ENCODE measurements at regions not wholly inside any gene's neighbourhood (a gene's known extent, or its start where the extent isn't known, plus 50 kb on each side); places are given as distances from the start of the nearest gene placed in this dataset.
"Not testable (repeated sequence)": the region's sequence is repeated elsewhere in the genome, so short reads cannot be mapped to it uniquely, and the experiment has no call there.

- DNase-seq (ENCODE audit: low spot score), result not testable (repeated sequence)
Observed at GRCh38 chr2:37806004-37806403, 119.1 kb upstream of the RMDN2 start.

- DNase-seq (ENCODE audit: low spot score), result peak; percentile 84
Observed at GRCh38 chr2:37809525-37809924, 115.6 kb upstream of the RMDN2 start.

- DNase-seq (ENCODE audit: low spot score), result peak; percentile 74
Observed at GRCh38 chr2:37809931-37810570, 115.0 kb upstream of the RMDN2 start.

- peak; percentile 39 for DNase-seq (ENCODE audit: low spot score)
Observed at GRCh38 chr2:37812414-37812813, 112.7 kb upstream of the RMDN2 start.

GRCh38 chr2:37812941-37813730 is 112.0 kb upstream of the RMDN2 start:
- no peak for DNase-seq (ENCODE audit: low spot score)

- no peak for DNase-seq (ENCODE audit: low spot score)
Observed at GRCh38 chr2:37816036-37816435, 109.1 kb upstream of the RMDN2 start.

GRCh38 chr2:37816686-37817085 is 108.4 kb upstream of the RMDN2 start:
- DNase-seq (ENCODE audit: low spot score), result no peak

GRCh38 chr2:37819186-37819585 is 105.9 kb upstream of the RMDN2 start:
- DNase-seq (ENCODE audit: low spot score), result no peak

GRCh38 chr2:37820471-37820986 is 104.6 kb upstream of the RMDN2 start:
- DNase-seq (ENCODE audit: low spot score), result no peak

GRCh38 chr2:37825586-37825985 is 99.5 kb upstream of the RMDN2 start:
- DNase-seq (ENCODE audit: low spot score), result no peak

- DNase-seq (ENCODE audit: low spot score), result no peak
Observed at GRCh38 chr2:37826611-37827010, 98.5 kb upstream of the RMDN2 start.

- no peak for DNase-seq (ENCODE audit: low spot score)
Observed at GRCh38 chr2:37827455-37827854, 97.6 kb upstream of the RMDN2 start.

- DNase-seq (ENCODE audit: low spot score), result peak; percentile 65
Observed at GRCh38 chr2:37827911-37828511, 97.1 kb upstream of the RMDN2 start.

- DNase-seq (ENCODE audit: low spot score), result peak; percentile 36
Observed at GRCh38 chr2:37829202-37829601, 95.9 kb upstream of the RMDN2 start.

GRCh38 chr2:37829616-37830395 is 95.3 kb upstream of the RMDN2 start:
- no peak for DNase-seq (ENCODE audit: low spot score)

- no peak for DNase-seq (ENCODE audit: low spot score)
Observed at GRCh38 chr2:37830636-37831035, 94.5 kb upstream of the RMDN2 start.

- DNase-seq (ENCODE audit: low spot score), result no peak
Observed at GRCh38 chr2:37831081-37831780, 93.9 kb upstream of the RMDN2 start.

- DNase-seq (ENCODE audit: low spot score), result peak; percentile 79
Observed at GRCh38 chr2:37832590-37833197, 92.4 kb upstream of the RMDN2 start.

GRCh38 chr2:37833423-37833822 is 91.7 kb upstream of the RMDN2 start:
- no peak for DNase-seq (ENCODE audit: low spot score)

GRCh38 chr2:37836270-37836669 is 88.8 kb upstream of the RMDN2 start:
- DNase-seq (ENCODE audit: low spot score), result no peak

- no peak for DNase-seq (ENCODE audit: low spot score)
Observed at GRCh38 chr2:37836711-37837110, 88.4 kb upstream of the RMDN2 start.

Data from umbilical cord (tissue), 1 donor.